HCT116 (cell line): ENCODE measurements at regions not wholly inside any gene's neighbourhood (a gene's known extent, or its start where the extent isn't known, plus 50 kb on each side); places are given as distances from the start of the nearest gene placed in this dataset.

Source experiments
- ATAC-seq: fragments of 200-7000 bp; cut with Tn5 transposase; 2 replicates; pipeline ENCODE4 v1.9.1; 2020; ENCODE audit warnings: mild to moderate bottlenecking, moderate library complexity
- BruUV-seq: library from RNA; stranded (reverse); fragments of 400-500 nt; replicated peaks from 2 replicates; lab custom pipeline; 2021; lab: Mats Ljungman, UMichigan
- CTCF ChIA-PET: fragments of 300-600 bp; sonication (Branson Sonifier 250); formaldehyde crosslinking; loops from one replicate; lab custom pipeline; 2021; ENCODE audit warnings: antibody characterized with exemption; lab: Charles Lee
- POLR2A ChIA-PET: fragments of 300-600, 350-600 bp; sonication (Branson Sonifier 250); formaldehyde crosslinking; loops from one replicate; lab custom pipeline; 2021; ENCODE audit warnings: antibody characterized with exemption; lab: Charles Lee
- RAD21 ChIA-PET, 2 experiments: fragments of 300-600 bp; sonication (Branson Sonifier 250); formaldehyde crosslinking; loops; one replicate each; lab custom pipeline; 2023; ENCODE audit warnings: low total read pairs in 2 of 2; ENCODE audit not compliant: uncharacterized antibody in 2 of 2, unreplicated experiment in 2 of 2, low non-redundant PET in 1 of 2; lab: Charles Lee
- DNase-seq: peaks from one replicate; pipeline ENCODE4 v3.0.0-alpha.2; 2010; ENCODE audit warnings: low read depth, low spot score
- H2AFZ ChIP-seq: fragments of 200-600 bp; shearing (Covaris generic), sonication (generic); 2 replicates; pipeline ENCODE4 v1.6.1; 2017; ENCODE audit warnings: low read depth, mixed run types, mixed read lengths, antibody characterized with exemption, low read length; ENCODE audit not compliant: poor library complexity, severe bottlenecking
- H3K27ac ChIP-seq: 2 replicates; pipeline ENCODE4 v1.5.1; 2012; ENCODE audit warnings: low read depth, low read length
- H3K27me3 ChIP-seq: fragments of 200-600 bp; sonication (generic); 2 replicates; pipeline ENCODE4 v1.6.1; 2016; ENCODE audit warnings: mixed run types, low read length, mixed read lengths; ENCODE audit not compliant: insufficient read depth
- H3K36me3 ChIP-seq, 2 experiments: fragments of 200-500 bp in 1 of 2; fragments of 200-600 bp in 1 of 2; sonication (Bioruptor generic) in 1 of 2; sonication (generic) in 1 of 2; 2 replicates each; pipeline versions ENCODE4 v1.5.1 to v1.6.1; 2014 to 2016; ENCODE audit warnings: low read length in 2 of 2, inconsistent platforms in 1 of 2, mixed read lengths in 1 of 2, mixed run types in 1 of 2; ENCODE audit not compliant: insufficient read depth in 2 of 2, control insufficient read depth in 1 of 2
- H3K4me1 ChIP-seq, 2 experiments: fragments of 200-600 bp in 1 of 2; sonication (generic) in 1 of 2; 2 replicates each; pipeline versions ENCODE4 v1.5.1 to v1.6.1; 2012 to 2017; ENCODE audit warnings: low read length in 2 of 2, inconsistent platforms in 1 of 2, mild to moderate bottlenecking in 1 of 2, mixed read lengths in 1 of 2, mixed run types in 1 of 2, moderate library complexity in 1 of 2; ENCODE audit not compliant: insufficient read depth in 2 of 2, control insufficient read depth in 1 of 2
- H3K4me2 ChIP-seq: fragments of 200-600 bp; sonication (generic); 2 replicates; pipeline ENCODE4 v1.6.1; 2017; ENCODE audit warnings: mixed run types, low read length, mixed read lengths
- H3K4me3 ChIP-seq, 2 experiments: fragments of 200-600 bp in 1 of 2; sonication (generic) in 1 of 2; replicated peaks in 1 of 2; 2 replicates each; pipeline ENCODE4 v1.5.1; 2011 to 2016; ENCODE audit warnings: low read length in 2 of 2, control low read depth in 1 of 2, low read depth in 1 of 2, mild to moderate bottlenecking in 1 of 2, mixed read lengths in 1 of 2, mixed run types in 1 of 2
- H3K79me2 ChIP-seq: fragments of 200-600 bp; sonication (generic); 2 replicates; pipeline ENCODE4 v1.6.1; 2017; ENCODE audit warnings: mild to moderate bottlenecking, mixed run types, low read length, moderate library complexity, mixed read lengths; ENCODE audit not compliant: insufficient read depth
- H3K9ac ChIP-seq: fragments of 200-600 bp; sonication (generic); 2 replicates; pipeline ENCODE4 v1.6.1; 2016; ENCODE audit warnings: low read length, mixed read lengths
- H3K9me2 ChIP-seq: fragments of 200-600 bp; sonication (generic), shearing (Covaris generic); 2 replicates; pipeline ENCODE4 v1.6.1; 2017; ENCODE audit warnings: mixed run types, mild to moderate bottlenecking, moderate library complexity; ENCODE audit not compliant: insufficient read depth
- H3K9me3 ChIP-seq, 2 experiments: fragments of 200-500 bp in 1 of 2; fragments of 200-600 bp in 1 of 2; sonication (Bioruptor generic) in 1 of 2; sonication (generic) in 1 of 2; 2 replicates each; pipeline ENCODE4 v1.6.1; 2014 to 2017; ENCODE audit warnings: low read length in 2 of 2, mixed read lengths in 2 of 2, inconsistent platforms in 1 of 2, low read depth in 1 of 2, mild to moderate bottlenecking in 1 of 2, mixed run types in 1 of 2, moderate library complexity in 1 of 2; ENCODE audit not compliant: control insufficient read depth in 1 of 2, insufficient read depth in 1 of 2
- H4K20me1 ChIP-seq: fragments of 200-600 bp; sonication (generic), shearing (Covaris generic); 2 replicates; pipeline ENCODE4 v1.6.1; 2017; ENCODE audit warnings: mixed run types, mild to moderate bottlenecking, moderate library complexity; ENCODE audit not compliant: insufficient read depth
- EGR1 ChIP-seq: IDR thresholded peaks from 2 replicates; pipeline ENCODE4 v1.6.1; 2012; ENCODE audit warnings: low read depth
- FOSL1 ChIP-seq: IDR thresholded peaks from 2 replicates; pipeline ENCODE4 v1.6.1; 2012; ENCODE audit warnings: low read depth
- MAX ChIP-seq: IDR thresholded peaks from 2 replicates; pipeline ENCODE4 v1.6.1; 2012
- POLR2A ChIP-seq: IDR thresholded peaks from 2 replicates; pipeline ENCODE4 v1.7.0; 2011; ENCODE audit warnings: borderline replicate concordance; ENCODE audit not compliant: insufficient read depth, insufficient read length; ENCODE audit errors: extremely low read depth
- REST ChIP-seq: IDR thresholded peaks from 2 replicates; pipeline ENCODE4 v1.6.1; 2012; ENCODE audit warnings: low read depth
- SIN3A ChIP-seq: IDR thresholded peaks from 2 replicates; pipeline ENCODE4 v1.6.1; 2012; ENCODE audit warnings: low read depth
- SP1 ChIP-seq: IDR thresholded peaks from 2 replicates; pipeline ENCODE4 v1.6.1; 2012; ENCODE audit warnings: low read depth
- ZNF274 ChIP-seq: fragments of 200-500 bp; sonication (Bioruptor generic); IDR thresholded peaks from 2 replicates; pipeline ENCODE4 v1.6.1; 2014; ENCODE audit warnings: mild to moderate bottlenecking, low read depth, low read length, inconsistent platforms
- intact Hi-C: fragments of 100-400 bp; cut with micrococcal nuclease; formaldehyde crosslinking; loops from 2 replicates; pipeline ENCODE4 v1.10.0; 2022
- TF ChIP-seq, protein P1 (sequence below): IDR thresholded peaks from 2 replicates; pipeline ENCODE4 v1.6.1; 2011; ENCODE audit warnings: mild to moderate bottlenecking, low read length, moderate library complexity; ENCODE audit not compliant: insufficient replicate concordance; ENCODE audit errors: extremely low read depth

DNA sequence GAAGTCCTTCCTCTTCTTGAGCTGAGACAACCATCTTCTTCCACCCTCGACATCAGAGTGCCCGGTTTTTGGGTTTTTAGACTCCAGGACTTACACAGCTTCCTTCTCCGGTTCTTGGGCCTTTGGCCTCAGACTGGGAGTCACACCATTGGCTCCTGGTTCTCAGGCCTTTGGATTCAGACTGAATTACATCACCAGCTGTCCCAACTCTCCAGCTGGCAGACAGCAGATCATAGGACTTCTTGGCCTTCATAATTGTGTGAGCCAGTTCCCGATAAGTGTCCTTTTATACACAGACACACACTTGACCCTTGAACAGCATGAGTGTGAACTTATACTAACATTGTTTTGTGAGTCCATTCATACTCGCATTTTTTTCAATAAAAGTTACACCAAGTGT is 166.0 kb upstream of the UBL3 start (continued):
- TF ChIP-seq, protein P1, sequence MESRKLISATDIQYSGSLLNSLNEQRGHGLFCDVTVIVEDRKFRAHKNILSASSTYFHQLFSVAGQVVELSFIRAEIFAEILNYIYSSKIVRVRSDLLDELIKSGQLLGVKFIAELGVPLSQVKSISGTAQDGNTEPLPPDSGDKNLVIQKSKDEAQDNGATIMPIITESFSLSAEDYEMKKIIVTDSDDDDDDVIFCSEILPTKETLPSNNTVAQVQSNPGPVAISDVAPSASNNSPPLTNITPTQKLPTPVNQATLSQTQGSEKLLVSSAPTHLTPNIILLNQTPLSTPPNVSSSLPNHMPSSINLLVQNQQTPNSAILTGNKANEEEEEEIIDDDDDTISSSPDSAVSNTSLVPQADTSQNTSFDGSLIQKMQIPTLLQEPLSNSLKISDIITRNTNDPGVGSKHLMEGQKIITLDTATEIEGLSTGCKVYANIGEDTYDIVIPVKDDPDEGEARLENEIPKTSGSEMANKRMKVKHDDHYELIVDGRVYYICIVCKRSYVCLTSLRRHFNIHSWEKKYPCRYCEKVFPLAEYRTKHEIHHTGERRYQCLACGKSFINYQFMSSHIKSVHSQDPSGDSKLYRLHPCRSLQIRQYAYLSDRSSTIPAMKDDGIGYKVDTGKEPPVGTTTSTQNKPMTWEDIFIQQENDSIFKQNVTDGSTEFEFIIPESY = no peak
- TF ChIP-seq EGR1 = no peak
- TF ChIP-seq REST = no peak

- no peak overlapping the region for H3K27ac ChIP-seq
- POLR2A ChIA-PET = no interaction called here
Observed at GRCh38 chr13:30009411-30009810, 159.0 kb upstream of the UBL3 start.

More at GRCh38 chr13:30009411-30009810, 159.0 kb upstream of the UBL3 start:
- H3K9me2 ChIP-seq = no peaks in the 10 kb centered on the region
- intact Hi-C loops = no loop called here
- CTCF ChIA-PET = no interaction called here
- DNase-seq (no peak), ATAC-seq (no peak)
- H3K9ac ChIP-seq = no peak overlapping the region
- H3K79me2 ChIP-seq = no peaks in the 10 kb centered on the region
- RAD21 ChIA-PET = no interaction called here
- H3K4me1 ChIP-seq = no peaks in the 10 kb centered on the region
- no peaks in the 10 kb centered on the region for H3K36me3 ChIP-seq
- H2AFZ ChIP-seq = no peak overlapping the region
- H3K4me2 ChIP-seq = no peak overlapping the region
- no peaks in the 10 kb centered on the region for H3K9me3 ChIP-seq
- peaks cover 38% of the 10 kb centered on the region for H3K27me3 ChIP-seq
- H3K4me3 ChIP-seq = no peak overlapping the region
- no peaks in the 10 kb centered on the region for H4K20me1 ChIP-seq
- TF ChIP-seq POLR2A (no peak), SIN3A (no peak), FOSL1 (no peak), SP1 (no peak), MAX (no peak), ZNF274 (no peak)
- BruUV-seq = no TSS peak
